GM12875 (cell line): ENCODE measurements at regions not wholly inside any gene's neighbourhood (a gene's known extent, or its start where the extent isn't known, plus 50 kb on each side); places are given as distances from the start of the nearest gene placed in this dataset.

ENCODE experiments used
- H3K4me3 ChIP-seq: one replicate; pipeline ENCODE4 v1.5.1; 2011; ENCODE audit warnings: low read depth, low read length, control low read depth
- TF ChIP-seq, protein P1 (sequence below): IDR thresholded peaks from 2 replicates; pipeline ENCODE4 v1.5.1; 2011; ENCODE audit warnings: low read depth, mild to moderate bottlenecking, control low read depth, inconsistent platforms, low read length, moderate library complexity, borderline replicate concordance; ENCODE audit not compliant: insufficient read depth

GRCh38 chr18:41465386-41465785, 489.6 kb upstream of the PIK3C3 start:
- TF ChIP-seq, protein P1, sequence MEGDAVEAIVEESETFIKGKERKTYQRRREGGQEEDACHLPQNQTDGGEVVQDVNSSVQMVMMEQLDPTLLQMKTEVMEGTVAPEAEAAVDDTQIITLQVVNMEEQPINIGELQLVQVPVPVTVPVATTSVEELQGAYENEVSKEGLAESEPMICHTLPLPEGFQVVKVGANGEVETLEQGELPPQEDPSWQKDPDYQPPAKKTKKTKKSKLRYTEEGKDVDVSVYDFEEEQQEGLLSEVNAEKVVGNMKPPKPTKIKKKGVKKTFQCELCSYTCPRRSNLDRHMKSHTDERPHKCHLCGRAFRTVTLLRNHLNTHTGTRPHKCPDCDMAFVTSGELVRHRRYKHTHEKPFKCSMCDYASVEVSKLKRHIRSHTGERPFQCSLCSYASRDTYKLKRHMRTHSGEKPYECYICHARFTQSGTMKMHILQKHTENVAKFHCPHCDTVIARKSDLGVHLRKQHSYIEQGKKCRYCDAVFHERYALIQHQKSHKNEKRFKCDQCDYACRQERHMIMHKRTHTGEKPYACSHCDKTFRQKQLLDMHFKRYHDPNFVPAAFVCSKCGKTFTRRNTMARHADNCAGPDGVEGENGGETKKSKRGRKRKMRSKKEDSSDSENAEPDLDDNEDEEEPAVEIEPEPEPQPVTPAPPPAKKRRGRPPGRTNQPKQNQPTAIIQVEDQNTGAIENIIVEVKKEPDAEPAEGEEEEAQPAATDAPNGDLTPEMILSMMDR: no peak
- no peak overlapping the region for H3K4me3 ChIP-seq

DNA sequence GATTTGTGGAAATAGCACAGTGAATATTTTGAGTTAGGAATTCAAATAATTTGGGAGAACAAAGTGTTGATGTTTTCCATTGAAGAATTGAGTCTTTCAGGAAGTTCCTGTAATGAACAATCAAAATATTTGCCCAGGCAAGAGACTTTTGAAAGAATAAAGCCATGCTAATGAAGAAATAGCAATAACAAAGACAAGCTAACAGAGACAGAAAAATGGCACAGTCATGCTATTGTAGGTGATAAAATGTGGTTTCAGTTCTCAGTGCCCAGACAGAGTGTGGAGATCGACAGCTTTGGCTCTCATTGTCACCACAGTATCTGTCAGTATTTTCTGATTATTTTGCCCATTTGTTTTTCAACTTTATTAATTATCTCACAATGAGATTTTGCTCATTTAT, 490.8 kb upstream of the PIK3C3 start:
- H3K4me3 ChIP-seq: no peak overlapping the region
- TF ChIP-seq, protein P1: no peak

GRCh38 chr18:41462946-41463345, 492.1 kb upstream of the PIK3C3 start:
- no peak overlapping the region for H3K4me3 ChIP-seq
- TF ChIP-seq, protein P1: no peak

DNA sequence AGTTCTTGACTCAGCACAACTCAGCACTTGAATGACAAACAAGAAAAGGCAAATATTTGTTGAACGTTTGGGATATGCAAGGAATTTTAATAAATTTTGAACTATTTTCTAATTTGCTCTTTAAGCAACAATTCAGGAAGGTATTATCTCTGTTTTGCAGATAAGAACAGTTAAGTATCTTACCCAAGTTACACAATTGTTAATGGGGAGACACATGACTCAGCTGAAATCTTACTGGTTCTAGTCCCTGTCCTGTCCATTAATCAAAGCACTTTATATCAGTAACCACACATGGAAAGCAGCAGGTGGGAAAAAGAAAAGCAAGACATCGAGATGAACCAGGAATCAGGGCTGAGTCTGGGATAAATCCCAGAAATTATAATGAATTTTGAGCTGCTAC, 493.9 kb upstream of the PIK3C3 start:
- TF ChIP-seq, protein P1: no peak
- H3K4me3 ChIP-seq: no peak overlapping the region

DNA sequence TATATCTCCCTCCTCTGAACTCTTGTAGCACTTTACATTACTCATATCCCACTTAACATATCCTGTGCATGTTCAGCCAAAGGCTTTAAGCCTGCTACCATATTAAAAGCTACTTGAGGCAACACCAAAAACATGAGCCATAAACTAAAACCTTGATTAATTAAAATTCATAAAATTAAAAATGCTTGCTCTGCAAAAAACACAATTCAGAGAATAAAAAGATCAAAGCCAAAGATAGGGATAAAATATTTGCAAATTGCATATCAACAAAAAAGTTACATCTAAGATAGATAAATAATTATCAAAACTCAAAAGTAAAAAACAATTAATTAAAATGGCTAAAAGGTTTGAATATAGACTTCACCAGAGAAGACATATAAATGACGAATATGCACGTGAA, 495.4 kb upstream of the PIK3C3 start:
- no peak overlapping the region for H3K4me3 ChIP-seq
- TF ChIP-seq, protein P1: no peak

DNA sequence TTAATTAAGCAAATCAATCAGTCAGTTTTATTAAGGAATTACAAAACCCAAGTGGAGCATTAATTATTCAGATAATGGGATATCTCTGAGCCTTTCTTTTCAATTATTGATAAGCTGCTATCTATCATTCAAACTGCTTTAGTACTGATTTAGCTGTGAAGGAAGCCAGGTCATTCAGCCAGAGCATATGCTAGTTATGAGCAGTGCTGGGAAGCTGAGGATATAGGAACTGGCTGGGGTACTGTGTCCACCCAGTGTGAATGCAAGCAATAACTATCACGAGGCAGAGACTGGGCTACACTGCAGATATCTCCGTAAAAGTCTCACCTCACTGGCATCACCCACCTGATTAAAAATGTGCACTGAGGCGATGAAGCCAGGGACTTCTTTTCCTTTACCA, 496.7 kb upstream of the PIK3C3 start:
- TF ChIP-seq, protein P1: no peak
- H3K4me3 ChIP-seq: no peak overlapping the region

- TF ChIP-seq, protein P1: no peak
- H3K4me3 ChIP-seq: no peak overlapping the region
These were observed 497.2 kb upstream of the PIK3C3 start for GRCh38 chr18:41457765-41458326.
